Karpas-422 (cell line): ENCODE measurements at regions not wholly inside any gene's neighbourhood (a gene's known extent, or its start where the extent isn't known, plus 50 kb on each side); places are given as distances from the start of the nearest gene placed in this dataset.

ENCODE experiments used
- DNase-seq: peaks from one replicate; pipeline ENCODE4 v3.0.0-alpha.2; 2015
- H2AFZ ChIP-seq: fragments of 200-600 bp; sonication (generic); 2 replicates; pipeline ENCODE4 v1.6.1; 2014; ENCODE audit warnings: antibody characterized with exemption, low read length, mixed read lengths
- H3K27ac ChIP-seq: fragments of 200-600 bp; sonication (generic); 2 replicates; pipeline ENCODE4 v1.5.1; 2014; ENCODE audit warnings: mild to moderate bottlenecking, low read length, moderate library complexity
- H3K27me3 ChIP-seq: fragments of 200-600 bp; sonication (generic); 2 replicates; pipeline ENCODE4 v1.6.1; 2014; ENCODE audit warnings: low read length, mixed read lengths
- H3K36me3 ChIP-seq: fragments of 200-600 bp; sonication (generic); 2 replicates; pipeline ENCODE4 v1.6.1; 2014; ENCODE audit warnings: low read length, mixed read lengths; ENCODE audit not compliant: insufficient read depth
- H3K4me1 ChIP-seq: fragments of 200-600 bp; sonication (generic); 2 replicates; pipeline ENCODE4 v1.6.1; 2014; ENCODE audit warnings: mild to moderate bottlenecking, low read length, mixed read lengths
- H3K4me2 ChIP-seq: fragments of 200-600 bp; sonication (generic); 2 replicates; pipeline ENCODE4 v1.6.1; 2014; ENCODE audit warnings: low read length, low read depth, mild to moderate bottlenecking; ENCODE audit not compliant: poor library complexity, severe bottlenecking
- H3K4me3 ChIP-seq: fragments of 200-600 bp; sonication (generic); 2 replicates; pipeline ENCODE4 v1.5.1; 2014; ENCODE audit warnings: mild to moderate bottlenecking, antibody characterized with exemption, low read length, mixed read lengths
- H3K79me2 ChIP-seq: fragments of 200-600 bp; sonication (generic); 2 replicates; pipeline ENCODE4 v1.6.1; 2014; ENCODE audit warnings: mild to moderate bottlenecking, low read length, mixed read lengths
- H3K9ac ChIP-seq: fragments of 200-600 bp; sonication (generic); 2 replicates; pipeline ENCODE4 v1.6.0; 2014; ENCODE audit warnings: low read length
- H3K9me2 ChIP-seq: fragments of 200-600 bp; sonication (generic), shearing (Covaris generic); replicated peaks from 2 replicates; pipeline ENCODE4 v1.6.0; 2014; ENCODE audit warnings: mild to moderate bottlenecking, low read length, moderate library complexity; ENCODE audit not compliant: insufficient read depth
- H3K9me3 ChIP-seq: fragments of 300-700, 200-600 bp; sonication (generic); 2 replicates; pipeline ENCODE4 v1.6.1; 2014; ENCODE audit warnings: low read length, mixed read lengths
- H4K20me1 ChIP-seq: fragments of 200-600 bp; sonication (generic); 2 replicates; pipeline ENCODE4 v1.6.1; 2014; ENCODE audit warnings: mild to moderate bottlenecking, antibody characterized with exemption, low read length, low read depth; ENCODE audit not compliant: insufficient read depth

GRCh38 chr13:87361216-87361615 is 310.0 kb upstream of the SLITRK5 start:
- no peaks in the 10 kb centered on the region for H3K9me2 ChIP-seq
- H3K4me2 ChIP-seq = no peak overlapping the region
- DNase-seq = no peak
- no peak overlapping the region for H2AFZ ChIP-seq
- no peak overlapping the region for H3K9ac ChIP-seq
- no peaks in the 10 kb centered on the region for H4K20me1 ChIP-seq
- H3K27me3 ChIP-seq = no peaks in the 10 kb centered on the region
- no peak overlapping the region for H3K27ac ChIP-seq
- peaks cover 5% of the 10 kb centered on the region; the same call in 1 of the 2 replicates for H3K4me1 ChIP-seq
- H3K4me3 ChIP-seq = no peak overlapping the region
- H3K36me3 ChIP-seq = no peaks in the 10 kb centered on the region; the same call in 1 of the 2 replicates
- no peaks in the 10 kb centered on the region for H3K9me3 ChIP-seq
- no peaks in the 10 kb centered on the region for H3K79me2 ChIP-seq

GRCh38 chr13:87368639-87369038 is 302.5 kb upstream of the SLITRK5 start:
- no peak overlapping the region for H2AFZ ChIP-seq
- no peak for DNase-seq
- H3K4me2 ChIP-seq = no peak overlapping the region
- H3K9me2 ChIP-seq = no peaks in the 10 kb centered on the region
- no peaks in the 10 kb centered on the region for H3K27me3 ChIP-seq
- no peaks in the 10 kb centered on the region for H3K9me3 ChIP-seq
- H3K79me2 ChIP-seq = no peaks in the 10 kb centered on the region
- peaks cover 3% of the 10 kb centered on the region; the same call in 1 of the 2 replicates for H3K4me1 ChIP-seq
- no peaks in the 10 kb centered on the region for H4K20me1 ChIP-seq
- no peak overlapping the region for H3K9ac ChIP-seq
- no peak overlapping the region for H3K27ac ChIP-seq
- H3K36me3 ChIP-seq = no peaks in the 10 kb centered on the region
- no peak overlapping the region for H3K4me3 ChIP-seq

- Histone ChIP-seq H2AFZ (no peak overlapping the region), H3K4me1 (peaks cover 3% of the 10 kb centered on the region; the same call in 1 of the 2 replicates), H3K9me2 (no peaks in the 10 kb centered on the region), H3K79me2 (no peaks in the 10 kb centered on the region), H4K20me1 (no peaks in the 10 kb centered on the region), H3K9ac (no peak overlapping the region), H3K4me3 (no peak overlapping the region), H3K27ac (no peak overlapping the region), H3K27me3 (no peaks in the 10 kb centered on the region), H3K36me3 (no peaks in the 10 kb centered on the region), H3K9me3 (no peaks in the 10 kb centered on the region), H3K4me2 (no peak overlapping the region)
- DNase-seq = no peak
Observed at GRCh38 chr13:87376081-87376480, 295.1 kb upstream of the SLITRK5 start.

GRCh38 chr13:87384099-87384498 is 287.1 kb upstream of the SLITRK5 start:
- Histone ChIP-seq H3K27ac (no peak overlapping the region), H2AFZ (no peak overlapping the region), H3K4me3 (no peak overlapping the region), H3K27me3 (no peaks in the 10 kb centered on the region), H3K79me2 (no peaks in the 10 kb centered on the region), H3K36me3 (no peaks in the 10 kb centered on the region), H3K9me3 (no peaks in the 10 kb centered on the region), H3K9ac (no peak overlapping the region), H3K4me1 (no peaks in the 10 kb centered on the region), H4K20me1 (no peaks in the 10 kb centered on the region), H3K4me2 (no peak overlapping the region), H3K9me2 (no peaks in the 10 kb centered on the region)
- DNase-seq = no peak

GRCh38 chr13:87393358-87393757 is 277.8 kb upstream of the SLITRK5 start:
- Histone ChIP-seq H3K9me3 (no peaks in the 10 kb centered on the region), H3K27me3 (no peaks in the 10 kb centered on the region), H3K79me2 (no peaks in the 10 kb centered on the region), H4K20me1 (no peaks in the 10 kb centered on the region), H3K4me2 (no peak overlapping the region), H3K36me3 (no peaks in the 10 kb centered on the region), H3K4me3 (no peak overlapping the region), H3K4me1 (no peaks in the 10 kb centered on the region), H3K9ac (no peak overlapping the region), H3K27ac (no peak overlapping the region), H3K9me2 (no peaks in the 10 kb centered on the region), H2AFZ (no peak overlapping the region)
- DNase-seq = no peak

GRCh38 chr13:87398047-87398446 is 273.1 kb upstream of the SLITRK5 start:
- H4K20me1 ChIP-seq = no peaks in the 10 kb centered on the region
- no peak for DNase-seq
- H3K27ac ChIP-seq = no peak overlapping the region

GRCh38 chr13:87403748-87404432 is 267.3 kb upstream of the SLITRK5 start:
- Histone ChIP-seq H2AFZ (peak overlapping the region; percentile 84; the same call in 1 of the 2 replicates), H3K4me2 (no peak overlapping the region), H3K27ac (no peak overlapping the region), H3K79me2 (no peaks in the 10 kb centered on the region), H3K36me3 (no peaks in the 10 kb centered on the region), H3K4me1 (no peaks in the 10 kb centered on the region), H3K4me3 (no peak overlapping the region), H4K20me1 (no peaks in the 10 kb centered on the region), H3K9me3 (no peaks in the 10 kb centered on the region), H3K9ac (no peak overlapping the region), H3K9me2 (no peaks in the 10 kb centered on the region), H3K27me3 (no peaks in the 10 kb centered on the region)
- DNase-seq = no peak

More at GRCh38 chr13:87398047-87398446, 273.1 kb upstream of the SLITRK5 start:
- H3K4me1 ChIP-seq = no peaks in the 10 kb centered on the region
- no peaks in the 10 kb centered on the region for H3K9me3 ChIP-seq
- H3K36me3 ChIP-seq = no peaks in the 10 kb centered on the region
- H3K79me2 ChIP-seq = no peaks in the 10 kb centered on the region
- H2AFZ ChIP-seq = peak overlapping the region; percentile 66; the same call in 1 of the 2 replicates
- no peaks in the 10 kb centered on the region for H3K27me3 ChIP-seq
- no peaks in the 10 kb centered on the region for H3K9me2 ChIP-seq
- no peak overlapping the region for H3K9ac ChIP-seq
- no peak overlapping the region for H3K4me3 ChIP-seq
- H3K4me2 ChIP-seq = no peak overlapping the region

GRCh38 chr13:87426742-87427141 is 244.4 kb upstream of the SLITRK5 start:
- H2AFZ ChIP-seq = no peak overlapping the region
- no peak overlapping the region for H3K9ac ChIP-seq
- H3K4me2 ChIP-seq = no peak overlapping the region
- no peaks in the 10 kb centered on the region for H3K79me2 ChIP-seq
- no peaks in the 10 kb centered on the region for H3K36me3 ChIP-seq
- DNase-seq = no peak
- no peaks in the 10 kb centered on the region for H3K27me3 ChIP-seq
- H3K27ac ChIP-seq = no peak overlapping the region
- H3K9me3 ChIP-seq = no peaks in the 10 kb centered on the region
- peaks cover 5% of the 10 kb centered on the region; the same call in 1 of the 2 replicates for H3K4me1 ChIP-seq
- no peaks in the 10 kb centered on the region for H4K20me1 ChIP-seq
- H3K9me2 ChIP-seq = no peaks in the 10 kb centered on the region
- H3K4me3 ChIP-seq = no peak overlapping the region
